PC-9 (cell line): ENCODE measurements at regions not wholly inside any gene's neighbourhood (a gene's known extent, or its start where the extent isn't known, plus 50 kb on each side); places are given as distances from the start of the nearest gene placed in this dataset.

ENCODE experiments used
- BruUV-seq: library from RNA; stranded (reverse); fragments of 400-500 nt; replicated peaks from 2 replicates; lab custom pipeline; 2021; lab: Mats Ljungman, UMichigan
- CTCF ChIA-PET: fragments of 300-600 bp; sonication (Branson Sonifier 250); formaldehyde crosslinking; loops from one replicate; lab custom pipeline; 2022; ENCODE audit warnings: antibody characterized with exemption; lab: Charles Lee
- POLR2A ChIA-PET: fragments of 300-600 bp; sonication (Branson Sonifier 250); formaldehyde crosslinking; loops from one replicate; lab custom pipeline; 2022; ENCODE audit warnings: antibody characterized with exemption; ENCODE audit not compliant: unreplicated experiment; lab: Charles Lee
- DNase-seq, 2 experiments: peaks; one replicate each; pipeline versions ENCODE4 v3.0.0 to v3.0.0-alpha.2; 2015 to 2022; ENCODE audit warnings: mixed read lengths in 1 of 2
- H2AFZ ChIP-seq: fragments of 200-600 bp; sonication (generic); 2 replicates; pipeline ENCODE4 v1.8.1; 2017; ENCODE audit warnings: antibody characterized with exemption
- H3F3A ChIP-seq: fragments of 200-600 bp; sonication (generic); 2 replicates; pipeline ENCODE4 v1.8.1; 2017; ENCODE audit warnings: antibody characterized with exemption, mild to moderate bottlenecking, low read depth; ENCODE audit not compliant: insufficient read depth
- H3K27ac ChIP-seq: fragments of 200-600 bp; sonication (generic); 2 replicates; pipeline ENCODE4 v1.6.1; 2016; ENCODE audit warnings: mixed run types
- H3K27me3 ChIP-seq: fragments of 200-600 bp; sonication (generic); 2 replicates; pipeline ENCODE4 v1.6.1; 2016; ENCODE audit warnings: low read depth, mixed run types; ENCODE audit not compliant: insufficient read depth
- H3K36me3 ChIP-seq: fragments of 200-600 bp; sonication (generic); 2 replicates; pipeline ENCODE4 v1.6.1; 2016; ENCODE audit warnings: low read depth, mixed run types
- H3K4me1 ChIP-seq: fragments of 200-600 bp; sonication (generic); replicated peaks from 2 replicates; pipeline ENCODE4 v1.6.1; 2016; ENCODE audit warnings: mixed run types; ENCODE audit not compliant: insufficient read depth
- H3K4me2 ChIP-seq: fragments of 200-600 bp; sonication (generic); 2 replicates; pipeline ENCODE4 v1.6.1; 2017; ENCODE audit warnings: mixed run types
- H3K4me3 ChIP-seq: fragments of 200-600 bp; sonication (generic); 2 replicates; pipeline ENCODE4 v1.6.1; 2016; ENCODE audit warnings: mixed run types
- H3K79me2 ChIP-seq: fragments of 200-600 bp; sonication (generic); 2 replicates; pipeline ENCODE4 v1.6.1; 2017; ENCODE audit warnings: low read depth, mixed run types
- H3K9me2 ChIP-seq: fragments of 200-600 bp; sonication (generic); 2 replicates; pipeline ENCODE4 v1.8.1; 2017; ENCODE audit warnings: mild to moderate bottlenecking; ENCODE audit not compliant: insufficient read depth
- H3K9me3 ChIP-seq: fragments of 200-600 bp; sonication (generic); 2 replicates; pipeline ENCODE4 v1.8.1; 2016; ENCODE audit warnings: low read depth; ENCODE audit not compliant: insufficient read depth
- H4K20me1 ChIP-seq: fragments of 200-600 bp; sonication (generic); 2 replicates; pipeline ENCODE4 v1.8.1; 2017; ENCODE audit not compliant: insufficient read depth
- EZH2 ChIP-seq: fragments of 200-600 bp; sonication (generic); IDR thresholded peaks from 2 replicates; pipeline ENCODE4 v1.8.0; 2017; ENCODE audit warnings: antibody characterized with exemption, low read depth
- intact Hi-C: fragments of 100-400 bp; cut with micrococcal nuclease; formaldehyde crosslinking; loops from one replicate; pipeline ENCODE4 v1.10.0; 2022; ENCODE audit not compliant: unreplicated experiment
- TF ChIP-seq, protein P1 (sequence below): fragments of 200-600 bp; sonication (generic); conservative IDR thresholded peaks from 2 replicates; pipeline ENCODE4 v1.6.1; 2017; ENCODE audit warnings: mixed run types, antibody characterized with exemption, mild to moderate bottlenecking, moderate library complexity

DNA sequence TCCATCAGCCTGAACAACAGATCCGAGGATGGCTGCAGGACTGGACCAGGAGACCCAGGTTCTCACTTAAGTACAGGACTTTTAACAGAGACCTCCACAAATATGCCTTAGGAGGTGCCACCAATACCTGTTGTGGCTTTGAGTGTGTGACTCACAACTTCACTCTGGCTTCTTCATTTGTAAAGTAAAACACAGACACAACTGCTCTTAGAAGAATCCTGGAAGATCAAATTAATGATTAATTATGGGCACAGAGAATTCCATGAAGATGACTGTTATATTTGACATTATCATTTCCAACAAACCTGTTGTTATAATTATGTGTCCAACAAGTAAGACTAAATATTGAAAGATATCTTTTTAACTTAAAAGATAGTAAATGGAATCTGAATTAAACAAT, 481.4 kb upstream of the KLHL29 start:
- H3K27ac ChIP-seq = no peak overlapping the region
- DNase-seq = no peak
- BruUV-seq = no TSS peak
- 0 out of 2 replicates have a peak, but pooled peaks cover 8% of the 10 kb centered on the region for H3K27me3 ChIP-seq
- no peaks in the 10 kb centered on the region for H3K9me2 ChIP-seq
- H3K9me3 ChIP-seq = no peaks in the 10 kb centered on the region
- intact Hi-C loops = no loop called here
- H3F3A ChIP-seq = no peaks in the 10 kb centered on the region
- no peaks in the 10 kb centered on the region for H3K4me1 ChIP-seq
- H3K36me3 ChIP-seq = no peaks in the 10 kb centered on the region
- no peaks in the 10 kb centered on the region for H3K79me2 ChIP-seq
- no peak overlapping the region for H3K4me2 ChIP-seq
- H4K20me1 ChIP-seq = no peaks in the 10 kb centered on the region
- ChIA-PET POLR2A (no interaction called here), CTCF (no interaction called here)
- TF ChIP-seq EZH2 = no peak
- TF ChIP-seq, protein P1, sequence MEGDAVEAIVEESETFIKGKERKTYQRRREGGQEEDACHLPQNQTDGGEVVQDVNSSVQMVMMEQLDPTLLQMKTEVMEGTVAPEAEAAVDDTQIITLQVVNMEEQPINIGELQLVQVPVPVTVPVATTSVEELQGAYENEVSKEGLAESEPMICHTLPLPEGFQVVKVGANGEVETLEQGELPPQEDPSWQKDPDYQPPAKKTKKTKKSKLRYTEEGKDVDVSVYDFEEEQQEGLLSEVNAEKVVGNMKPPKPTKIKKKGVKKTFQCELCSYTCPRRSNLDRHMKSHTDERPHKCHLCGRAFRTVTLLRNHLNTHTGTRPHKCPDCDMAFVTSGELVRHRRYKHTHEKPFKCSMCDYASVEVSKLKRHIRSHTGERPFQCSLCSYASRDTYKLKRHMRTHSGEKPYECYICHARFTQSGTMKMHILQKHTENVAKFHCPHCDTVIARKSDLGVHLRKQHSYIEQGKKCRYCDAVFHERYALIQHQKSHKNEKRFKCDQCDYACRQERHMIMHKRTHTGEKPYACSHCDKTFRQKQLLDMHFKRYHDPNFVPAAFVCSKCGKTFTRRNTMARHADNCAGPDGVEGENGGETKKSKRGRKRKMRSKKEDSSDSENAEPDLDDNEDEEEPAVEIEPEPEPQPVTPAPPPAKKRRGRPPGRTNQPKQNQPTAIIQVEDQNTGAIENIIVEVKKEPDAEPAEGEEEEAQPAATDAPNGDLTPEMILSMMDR = no peak
- no peak overlapping the region for H2AFZ ChIP-seq
- no peak overlapping the region for H3K4me3 ChIP-seq

DNA sequence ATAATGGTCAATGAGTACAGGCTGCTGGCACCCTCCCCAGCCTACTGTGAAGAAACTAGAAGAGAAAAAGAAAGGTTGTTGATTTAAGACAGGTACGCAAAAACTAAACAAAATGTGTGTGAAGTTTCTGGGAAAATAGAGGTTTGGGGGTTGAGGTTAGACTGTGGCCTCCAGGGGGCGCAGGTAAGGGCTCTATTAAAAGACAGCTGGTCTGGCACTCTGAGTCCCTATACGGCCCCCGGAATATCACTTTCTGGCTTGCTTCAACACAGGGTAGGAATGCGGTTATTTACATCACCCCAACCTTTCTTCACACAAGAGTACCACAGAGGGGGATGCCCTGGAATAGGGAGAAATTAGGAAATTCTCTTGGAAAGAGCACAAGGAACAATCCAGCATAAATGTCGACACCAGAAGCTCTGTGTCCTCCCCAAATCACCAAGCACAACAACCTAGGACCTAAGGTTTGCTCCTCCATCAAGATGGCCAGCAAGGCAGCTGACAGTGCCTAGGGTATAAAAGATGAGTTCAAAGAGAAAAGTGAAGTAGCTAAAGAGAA, 480.8 kb upstream of the KLHL29 start:
- H3F3A ChIP-seq = no peaks in the 10 kb centered on the region
- H3K36me3 ChIP-seq = no peaks in the 10 kb centered on the region
- CTCF ChIA-PET = interaction anchor here (0.6 kb wide), 1 partner anchor 896 kb away, joined by 3 read pairs; no protein-coding TSS in a partner anchor
- no peak overlapping the region for H3K4me3 ChIP-seq
- H3K9me2 ChIP-seq = no peaks in the 10 kb centered on the region
- TF ChIP-seq EZH2 = no peak
- TF ChIP-seq, protein P1 = peak; percentile 65
- H3K9me3 ChIP-seq = no peaks in the 10 kb centered on the region
- H3K27ac ChIP-seq = no peak overlapping the region
- intact Hi-C loops = no loop called here
- no peaks in the 10 kb centered on the region for H3K4me1 ChIP-seq
- peak in 1 of 2 experiments; percentile 5 for DNase-seq
- no peaks in the 10 kb centered on the region for H4K20me1 ChIP-seq
- no TSS peak for BruUV-seq
- H3K79me2 ChIP-seq = no peaks in the 10 kb centered on the region
- 0 out of 2 replicates have a peak, but pooled peaks cover 8% of the 10 kb centered on the region for H3K27me3 ChIP-seq
- POLR2A ChIA-PET = no interaction called here
- no peak overlapping the region for H2AFZ ChIP-seq
- H3K4me2 ChIP-seq = no peak overlapping the region

DNA sequence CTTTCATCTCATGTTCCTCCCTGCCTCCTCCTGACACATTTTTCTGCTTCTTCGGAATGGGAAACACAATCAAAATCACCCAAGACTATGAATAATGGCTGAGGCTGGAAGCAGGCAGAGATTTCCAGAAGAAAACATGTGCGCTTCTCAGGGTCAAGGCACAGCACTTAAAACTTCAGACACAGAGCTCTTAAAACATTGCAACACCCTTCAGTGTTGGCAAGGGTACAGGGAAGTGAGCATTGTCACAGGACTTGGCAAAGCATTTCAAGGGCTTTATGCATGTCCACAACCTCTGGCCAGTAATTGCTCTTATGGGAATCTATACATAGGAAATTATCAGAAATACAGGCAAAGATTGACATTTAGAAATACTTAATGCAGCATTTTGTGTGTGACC, 477.6 kb upstream of the KLHL29 start:
- Histone ChIP-seq H3K9me2 (no peaks in the 10 kb centered on the region; the same call in 1 of the 2 replicates), H3F3A (no peaks in the 10 kb centered on the region), H3K4me2 (no peak overlapping the region), H3K27ac (no peak overlapping the region), H3K9me3 (no peaks in the 10 kb centered on the region), H3K4me1 (no peaks in the 10 kb centered on the region), H3K27me3 (peaks cover 5% of the 10 kb centered on the region; the same call in 1 of the 2 replicates), H3K4me3 (no peak overlapping the region), H3K79me2 (no peaks in the 10 kb centered on the region), H2AFZ (no peak overlapping the region), H3K36me3 (no peaks in the 10 kb centered on the region), H4K20me1 (no peaks in the 10 kb centered on the region)
- ChIA-PET POLR2A (no interaction called here), CTCF (no interaction called here)
- DNase-seq = no peak
- TF ChIP-seq EZH2 = no peak
- TF ChIP-seq, protein P1 = no peak
- intact Hi-C loops = no loop called here
- no TSS peak for BruUV-seq
